ENCODE measurements at regions not wholly inside any gene's neighbourhood (a gene's known extent, or its start where the extent isn't known, plus 50 kb on each side); places are given as distances from the start of the nearest gene placed in this dataset.

- POLR2A ChIA-PET: no interaction called here
- CTCF ChIA-PET: no interaction called here
- DNase-seq (ENCODE audit: extremely low spot score): no peak
- no peak for TF ChIP-seq NFRKB (IDR thresholded peaks at IDR 0.05)
- no peak for TF ChIP-seq ZNF384 (IDR thresholded peaks at IDR 0.05)
- TF ChIP-seq TARDBP (IDR thresholded peaks at IDR 0.05): no peak
- no peak for TF ChIP-seq BHLHE40 (IDR thresholded peaks at IDR 0.05; ENCODE audit: borderline replicate concordance)
- no peak for TF ChIP-seq CTBP1 (IDR thresholded peaks at IDR 0.05; ENCODE audit: borderline replicate concordance)
- TF ChIP-seq FOXM1 (IDR thresholded peaks at IDR 0.05; ENCODE audit: borderline replicate concordance): no peak
- TF ChIP-seq SUZ12 (IDR thresholded peaks at IDR 0.05): no peak
Measured at GRCh38 chr1:29752141-29752540, 515.8 kb downstream of the PTPRU start.

DNA sequence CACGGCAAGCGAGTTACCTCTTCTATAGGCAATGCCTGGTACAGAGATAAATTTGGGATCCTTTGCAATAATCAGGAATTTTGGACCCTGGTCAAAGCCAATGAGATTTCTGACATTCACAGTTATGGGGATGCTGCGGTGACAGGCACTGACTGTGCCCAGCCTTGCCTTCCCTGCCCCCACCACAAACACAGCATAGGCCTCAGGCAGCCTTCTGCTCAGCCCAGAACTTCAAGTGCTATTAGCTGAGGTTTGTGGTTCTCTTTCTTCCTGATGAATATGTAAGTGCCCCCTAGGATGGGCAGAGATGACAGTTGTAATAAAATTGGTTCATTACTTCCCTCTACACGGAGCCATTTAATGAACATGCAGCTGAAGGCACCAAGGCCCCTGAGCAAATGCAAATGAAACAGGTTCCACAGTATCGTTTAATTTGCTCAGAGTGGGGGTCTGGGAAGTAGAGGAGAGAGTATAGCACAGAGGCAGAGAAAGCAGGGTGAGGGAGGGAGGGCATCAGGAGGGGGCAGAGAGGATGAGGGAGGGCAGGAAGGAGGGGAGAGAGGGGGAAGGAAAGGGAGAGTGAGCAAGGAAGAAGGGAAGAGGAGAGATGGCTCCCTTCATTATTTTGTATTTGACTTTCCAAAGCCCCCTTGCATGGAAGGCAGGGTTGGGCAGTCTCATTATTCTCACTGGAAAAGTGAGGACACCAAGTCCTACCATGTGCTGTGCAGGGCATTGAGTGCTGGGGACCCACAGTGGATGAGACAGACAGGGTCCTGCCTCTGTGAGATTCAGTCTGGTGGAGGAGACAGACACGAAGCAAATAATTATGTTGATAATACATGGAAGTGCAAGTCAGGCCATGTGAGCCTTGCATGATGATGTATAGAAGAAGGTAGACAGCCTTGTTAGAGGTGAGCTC lies 513.0 kb downstream of the PTPRU start:
- ChIA-PET CTCF (no interaction called here), POLR2A (no interaction called here)
- no peak for TF ChIP-seq FOXA1 (IDR thresholded peaks at IDR 0.05)
- no peak for TF ChIP-seq FOXM1 (IDR thresholded peaks at IDR 0.05; ENCODE audit: borderline replicate concordance)
- TF ChIP-seq SUZ12 (IDR thresholded peaks at IDR 0.05): no peak
- no peak for TF ChIP-seq CTBP1 (IDR thresholded peaks at IDR 0.05; ENCODE audit: borderline replicate concordance)
- no peak for TF ChIP-seq HDGF (IDR thresholded peaks at IDR 0.05; ENCODE audit: borderline replicate concordance)
- TF ChIP-seq BHLHE40 (IDR thresholded peaks at IDR 0.05; ENCODE audit: borderline replicate concordance): no peak
- TF ChIP-seq ARNT (IDR thresholded peaks at IDR 0.05): no peak
- TF ChIP-seq ZNF384 (IDR thresholded peaks at IDR 0.05): no peak
- TF ChIP-seq TARDBP (IDR thresholded peaks at IDR 0.05): no peak
- TF ChIP-seq ELF4 (IDR thresholded peaks at IDR 0.05): no peak
- TF ChIP-seq SP1 (IDR thresholded peaks at IDR 0.05): no peak
- TF ChIP-seq L3MBTL2 (conservative IDR thresholded peaks at IDR 0.05): no peak
- DNase-seq (ENCODE audit: extremely low spot score): no peak

DNA sequence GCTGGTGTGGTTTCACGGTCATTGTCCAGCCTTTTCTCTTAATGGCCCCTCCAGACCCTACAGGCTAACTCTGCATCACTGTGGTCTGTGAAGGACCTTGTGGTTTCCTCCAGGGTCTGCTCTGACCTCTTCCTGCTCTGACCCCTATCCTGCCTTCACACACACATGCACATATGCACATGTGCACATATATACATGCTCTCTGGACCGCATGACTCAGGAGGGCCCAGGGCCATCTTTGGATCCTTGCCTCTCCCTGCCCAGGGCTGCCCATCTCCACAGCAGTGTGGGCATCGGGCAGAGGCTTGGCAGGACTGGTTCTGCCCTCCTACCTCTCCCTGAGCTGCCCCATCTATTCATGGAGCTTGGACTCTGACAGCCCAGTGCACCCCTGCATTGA lies 510.9 kb downstream of the PTPRU start:
- ChIA-PET POLR2A (no interaction called here), CTCF (no interaction called here)
- TF ChIP-seq L3MBTL2 (conservative IDR thresholded peaks at IDR 0.05) (no peak), PKNOX1 (IDR thresholded peaks at IDR 0.05) (no peak), CTBP1 (IDR thresholded peaks at IDR 0.05; ENCODE audit: borderline replicate concordance) (no peak), ARNT (IDR thresholded peaks at IDR 0.05) (no peak), SP1 (IDR thresholded peaks at IDR 0.05) (no peak), ELF4 (IDR thresholded peaks at IDR 0.05) (no peak), NFRKB (IDR thresholded peaks at IDR 0.05) (no peak), FOXA1 (IDR thresholded peaks at IDR 0.05) (no peak), HDGF (IDR thresholded peaks at IDR 0.05; ENCODE audit: borderline replicate concordance) (no peak), SUZ12 (IDR thresholded peaks at IDR 0.05) (no peak), LEF1 (IDR thresholded peaks at IDR 0.05; ENCODE audit: borderline replicate concordance) (no peak), FOXK2 (IDR thresholded peaks at IDR 0.05) (no peak), TARDBP (IDR thresholded peaks at IDR 0.05) (no peak), ZNF384 (IDR thresholded peaks at IDR 0.05) (no peak), FOXM1 (IDR thresholded peaks at IDR 0.05; ENCODE audit: borderline replicate concordance) (no peak), BHLHE40 (IDR thresholded peaks at IDR 0.05; ENCODE audit: borderline replicate concordance) (no peak)
- DNase-seq (ENCODE audit: extremely low spot score): no peak

DNA sequence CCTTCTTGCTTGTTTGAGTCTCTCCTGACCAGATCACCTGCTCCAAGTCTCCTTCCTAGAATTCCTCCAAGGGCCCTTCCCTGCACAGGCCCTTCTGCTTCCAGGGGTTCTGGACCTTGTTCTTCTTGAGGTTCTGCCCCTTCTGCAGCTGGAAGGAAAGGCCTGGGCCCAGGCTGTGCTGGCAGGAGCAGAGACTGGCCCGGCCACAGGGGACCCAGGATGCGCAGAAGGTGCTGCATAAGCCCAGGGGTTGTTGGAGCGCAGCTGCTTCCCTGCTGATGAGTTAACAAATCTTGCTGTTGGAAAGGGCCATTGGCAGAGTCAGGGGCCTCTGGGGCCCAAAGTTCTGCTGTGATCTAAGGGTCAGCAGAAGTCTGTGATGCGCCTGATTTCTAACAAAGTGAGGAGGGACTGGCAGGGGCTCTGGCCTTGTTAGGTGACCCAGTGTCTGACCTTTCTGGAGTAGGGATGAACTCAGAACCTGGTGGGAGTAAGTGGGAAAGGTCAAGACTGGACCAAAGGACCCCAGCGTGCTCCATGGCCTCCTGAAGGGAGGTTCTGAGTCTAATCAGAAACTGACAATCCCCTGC lies 509.8 kb downstream of the PTPRU start:
- ChIA-PET POLR2A (interaction anchor here (1.0 kb wide), 1 partner anchor 14 kb away, joined by 3 read pairs; no protein-coding TSS in a partner anchor), CTCF (no interaction called here)
- no peak for DNase-seq (ENCODE audit: extremely low spot score)
- TF ChIP-seq ELF4 (IDR thresholded peaks at IDR 0.05) (no peak), HDGF (IDR thresholded peaks at IDR 0.05; ENCODE audit: borderline replicate concordance) (no peak), NFRKB (IDR thresholded peaks at IDR 0.05) (no peak), ARNT (IDR thresholded peaks at IDR 0.05) (no peak), FOXK2 (IDR thresholded peaks at IDR 0.05) (no peak), BHLHE40 (IDR thresholded peaks at IDR 0.05; ENCODE audit: borderline replicate concordance) (no peak), CTBP1 (IDR thresholded peaks at IDR 0.05; ENCODE audit: borderline replicate concordance) (no peak), ZNF384 (IDR thresholded peaks at IDR 0.05) (no peak), L3MBTL2 (conservative IDR thresholded peaks at IDR 0.05) (no peak), TARDBP (IDR thresholded peaks at IDR 0.05) (no peak), LEF1 (IDR thresholded peaks at IDR 0.05; ENCODE audit: borderline replicate concordance) (no peak), SP1 (IDR thresholded peaks at IDR 0.05) (no peak), PKNOX1 (IDR thresholded peaks at IDR 0.05) (no peak), FOXM1 (IDR thresholded peaks at IDR 0.05; ENCODE audit: borderline replicate concordance) (no peak), FOXA1 (IDR thresholded peaks at IDR 0.05) (no peak)

DNA sequence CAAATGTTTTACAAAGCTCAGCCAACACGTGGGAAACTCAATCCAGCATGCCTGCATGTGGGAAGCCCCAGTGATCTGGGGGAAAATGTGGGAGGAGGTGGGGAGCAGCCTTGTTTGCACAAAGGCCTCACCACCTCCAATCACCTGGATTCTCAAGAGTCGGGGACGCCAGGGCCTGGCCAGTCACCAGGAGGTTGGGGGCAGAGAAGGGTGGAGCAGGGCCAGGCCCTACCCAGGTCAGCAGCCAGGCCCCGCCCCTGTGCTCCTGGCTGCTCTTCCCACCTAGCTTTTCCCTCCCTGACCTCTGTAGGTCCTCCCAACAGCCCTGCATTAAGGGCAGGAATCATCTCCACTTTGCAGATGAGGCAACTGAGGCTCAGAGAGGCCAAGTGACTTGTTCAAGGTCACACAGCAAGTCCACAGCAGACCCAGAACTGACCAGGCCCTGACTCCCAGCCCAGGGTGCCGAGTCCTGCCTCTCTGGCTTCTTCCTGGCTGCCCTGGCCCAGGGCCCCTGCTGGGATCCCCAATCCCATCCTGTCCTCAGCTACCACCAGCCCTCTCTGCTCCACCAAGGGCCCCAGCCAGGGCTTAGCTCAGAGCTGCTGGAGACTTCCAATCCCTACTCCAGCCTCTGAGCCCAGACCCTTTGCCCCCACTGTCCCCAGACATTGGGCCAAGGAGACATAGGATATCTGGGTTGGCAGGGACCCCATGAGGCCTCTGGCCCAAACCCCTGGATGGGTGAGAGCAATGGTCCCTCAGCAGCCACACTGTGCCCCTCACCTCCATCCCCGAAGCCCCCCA lies 508.6 kb downstream of the PTPRU start:
- CTCF ChIA-PET: no interaction called here
- no peak for DNase-seq (ENCODE audit: extremely low spot score)
- POLR2A ChIA-PET: no interaction called here
- no peak for TF ChIP-seq ZNF384 (IDR thresholded peaks at IDR 0.05)
- no peak for TF ChIP-seq HDGF (IDR thresholded peaks at IDR 0.05; ENCODE audit: borderline replicate concordance)
- TF ChIP-seq ARNT (IDR thresholded peaks at IDR 0.05): no peak
- no peak for TF ChIP-seq FOXK2 (IDR thresholded peaks at IDR 0.05)
- TF ChIP-seq BHLHE40 (IDR thresholded peaks at IDR 0.05; ENCODE audit: borderline replicate concordance): no peak
- no peak for TF ChIP-seq PKNOX1 (IDR thresholded peaks at IDR 0.05)
- no peak for TF ChIP-seq FOXM1 (IDR thresholded peaks at IDR 0.05; ENCODE audit: borderline replicate concordance)
- TF ChIP-seq CTBP1 (IDR thresholded peaks at IDR 0.05; ENCODE audit: borderline replicate concordance): no peak
